ENCODE measurements at regions not wholly inside any gene's neighbourhood (a gene's known extent, or its start where the extent isn't known, plus 50 kb on each side); places are given as distances from the start of the nearest gene placed in this dataset.

GRCh38 chr1:82710091-82710490 is 909.4 kb downstream of the ADGRL2 start:
- DNase-seq = no peak

- DNase-seq = no peak
Measured at GRCh38 chr1:82707681-82708080, 906.9 kb downstream of the ADGRL2 start.

GRCh38 chr1:82706741-82707140 is 906.0 kb downstream of the ADGRL2 start:
- no peak for DNase-seq

- no peak for DNase-seq
Measured at GRCh38 chr1:82704966-82705365, 904.2 kb downstream of the ADGRL2 start.

GRCh38 chr1:82704393-82704792 is 903.7 kb downstream of the ADGRL2 start:
- no peak for DNase-seq

- no peak for DNase-seq
Measured at GRCh38 chr1:82703951-82704350, 903.2 kb downstream of the ADGRL2 start.

GRCh38 chr1:82700476-82700875 is 899.7 kb downstream of the ADGRL2 start:
- DNase-seq = no peak

GRCh38 chr1:82697965-82698364 is 897.2 kb downstream of the ADGRL2 start:
- no peak for DNase-seq

GRCh38 chr1:82695443-82695842 is 894.7 kb downstream of the ADGRL2 start:
- DNase-seq = no peak

- no peak for DNase-seq
Measured at GRCh38 chr1:82690411-82690810, 889.7 kb downstream of the ADGRL2 start.

- no peak for DNase-seq
Measured at GRCh38 chr1:82689217-82689616, 888.5 kb downstream of the ADGRL2 start.

GRCh38 chr1:82686774-82687173 is 886.0 kb downstream of the ADGRL2 start:
- no peak for DNase-seq

GRCh38 chr1:82646888-82647287 is 846.2 kb downstream of the ADGRL2 start:
- DNase-seq = no peak

GRCh38 chr1:82646336-82646735 is 845.6 kb downstream of the ADGRL2 start:
- DNase-seq = no peak

GRCh38 chr1:82644186-82644915 is 843.6 kb downstream of the ADGRL2 start:
- no peak for DNase-seq

- DNase-seq = no peak
Measured at GRCh38 chr1:82640352-82640751, 839.6 kb downstream of the ADGRL2 start.

- DNase-seq = no peak
Measured at GRCh38 chr1:82634266-82634665, 833.5 kb downstream of the ADGRL2 start.

- no peak for DNase-seq
Measured at GRCh38 chr1:82632155-82632554, 831.4 kb downstream of the ADGRL2 start.

- DNase-seq = no peak
Measured at GRCh38 chr1:82628887-82629286, 828.2 kb downstream of the ADGRL2 start.

GRCh38 chr1:82625537-82625936 is 824.8 kb downstream of the ADGRL2 start:
- DNase-seq = no peak

GRCh38 chr1:82621076-82621475 is 820.3 kb downstream of the ADGRL2 start:
- DNase-seq = no peak

GRCh38 chr1:82614090-82614489 is 813.4 kb downstream of the ADGRL2 start:
- DNase-seq = no peak

- no peak for DNase-seq
Measured at GRCh38 chr1:82612986-82613385, 812.3 kb downstream of the ADGRL2 start.

- no peak for DNase-seq
Measured at GRCh38 chr1:82606546-82606945, 805.8 kb downstream of the ADGRL2 start.

GRCh38 chr1:82604524-82604923 is 803.8 kb downstream of the ADGRL2 start:
- no peak for DNase-seq
